H1 (cell line): ENCODE measurements at regions not wholly inside any gene's neighbourhood (a gene's known extent, or its start where the extent isn't known, plus 50 kb on each side); places are given as distances from the start of the nearest gene placed in this dataset.

ENCODE experiments used
- GTF2F1 ChIP-seq: IDR thresholded peaks from 2 replicates; pipeline ENCODE4 v1.6.1; 2012; ENCODE audit warnings: low read depth, low read length, improper control_type of control experiment, borderline replicate concordance
- SUZ12 ChIP-seq: fragments of 200-600 bp; sonication (generic); IDR thresholded peaks from 2 replicates; pipeline ENCODE4 v1.6.1; 2012; ENCODE audit warnings: mild to moderate bottlenecking, inconsistent platforms, low read length, moderate library complexity, mixed read lengths
- TAF1 ChIP-seq: IDR thresholded peaks from 2 replicates; pipeline ENCODE4 v1.6.1; 2011; ENCODE audit warnings: mild to moderate bottlenecking, low read depth, low read length

GRCh38 chr4:124105212-124105611 lies 607.3 kb downstream of the ANKRD50 start (continued):
- TF ChIP-seq GTF2F1, result no peak
- TF ChIP-seq SUZ12, result no peak
- no peak for TF ChIP-seq TAF1
- TF ChIP-seq, all 59 proteins: peak for 0
